ENCODE measurements at regions not wholly inside any gene's neighbourhood (a gene's known extent, or its start where the extent isn't known, plus 50 kb on each side); places are given as distances from the start of the nearest gene placed in this dataset.

GRCh38 chr5:51621156-51621555, 237.9 kb downstream of the ISL1 start:
- CTCF ChIA-PET = no interaction called here
- no peaks in the 10 kb centered on the region for H3K36me3 ChIP-seq (ENCODE audit: control insufficient read depth, insufficient read depth, low read length)
- BruUV-seq (replicated peaks) = no TSS peak
- intact Hi-C loops (cut with micrococcal nuclease; ENCODE audit: unreplicated experiment) (no loop called here), in situ Hi-C loops (cut with HindIII; ENCODE audit: low pct_unique_long_range_greater_than_20kb, low sequenced_read_pairs) (no loop called here)
- no peak for ATAC-seq
- no peak for TF ChIP-seq POLR2AphosphoS5 (IDR thresholded peaks at IDR 0.05; ENCODE audit: low read depth, low read length)
- TF ChIP-seq TCF7L2 (IDR thresholded peaks at IDR 0.05; ENCODE audit: low read depth, low read length) = no peak
- no peak for TF ChIP-seq CTCF (IDR thresholded peaks at IDR 0.05)
- no peak for TF ChIP-seq REST (IDR thresholded peaks at IDR 0.05; ENCODE audit: insufficient read depth in 1 of 2, low read depth in 2 of 2, low read length in 1 of 2)
- no peak for TF ChIP-seq SIN3A (IDR thresholded peaks at IDR 0.05; ENCODE audit: borderline replicate concordance, insufficient read depth, low read depth, low read length)
- POLR2A ChIA-PET = no interaction called here
- no peak overlapping the region for H3K4me3 ChIP-seq (ENCODE audit: low read depth in 2 of 2, low read length in 2 of 2)
- H3K4me1 ChIP-seq (ENCODE audit: control insufficient read depth, insufficient read depth, low read length) = no peaks in the 10 kb centered on the region
- H3K9me3 ChIP-seq (ENCODE audit: control insufficient read depth, insufficient read depth, low read depth, low read length) = no peaks in the 10 kb centered on the region
- no peak for DNase-seq (ENCODE audit: low read depth, low spot score)
- no peaks in the 10 kb centered on the region for H3K27me3 ChIP-seq (ENCODE audit: control insufficient read depth, insufficient read depth, low read length)
- no peak overlapping the region for H3K27ac ChIP-seq (ENCODE audit: low read length)

- TF ChIP-seq TCF7L2 (IDR thresholded peaks at IDR 0.05; ENCODE audit: low read depth, low read length) (no peak), REST (IDR thresholded peaks at IDR 0.05; ENCODE audit: insufficient read depth in 1 of 2, low read depth in 2 of 2, low read length in 1 of 2) (no peak), SIN3A (IDR thresholded peaks at IDR 0.05; ENCODE audit: borderline replicate concordance, insufficient read depth, low read depth, low read length) (no peak)
- ATAC-seq (no peak), DNase-seq (ENCODE audit: low read depth, low spot score) (no peak)
- POLR2A ChIA-PET = no interaction called here
- BruUV-seq (replicated peaks) = no TSS peak
- CTCF ChIA-PET = no interaction called here
- no peaks in the 10 kb centered on the region for H3K27me3 ChIP-seq (ENCODE audit: control insufficient read depth, insufficient read depth, low read length)
- H3K9me3 ChIP-seq (ENCODE audit: control insufficient read depth, insufficient read depth, low read depth, low read length) = no peaks in the 10 kb centered on the region
- H3K4me1 ChIP-seq (ENCODE audit: control insufficient read depth, insufficient read depth, low read length) = no peaks in the 10 kb centered on the region
- intact Hi-C loops (cut with micrococcal nuclease; ENCODE audit: unreplicated experiment) (no loop called here), in situ Hi-C loops (cut with HindIII; ENCODE audit: low pct_unique_long_range_greater_than_20kb, low sequenced_read_pairs) (no loop called here)
- H3K4me3 ChIP-seq (ENCODE audit: low read depth in 2 of 2, low read length in 2 of 2) = no peak overlapping the region
- H3K36me3 ChIP-seq (ENCODE audit: control insufficient read depth, insufficient read depth, low read length) = no peaks in the 10 kb centered on the region
- no peak overlapping the region for H3K27ac ChIP-seq (ENCODE audit: low read length)
These were observed 239.0 kb downstream of the ISL1 start for GRCh38 chr5:51622161-51622790.

All from Panc1 (cell line).